Heart left ventricle (tissue), 16 donors: ENCODE measurements at regions not wholly inside any gene's neighbourhood (a gene's known extent, or its start where the extent isn't known, plus 50 kb on each side); places are given as distances from the start of the nearest gene placed in this dataset.
"Not testable (repeated sequence)": the region's sequence is repeated elsewhere in the genome, so short reads cannot be mapped to it uniquely, and the experiment has no call there.

ENCODE experiments used
- ATAC-seq, 4 donors: fragments of 200-7000 bp; cut with Tn5 transposase; one replicate each; pipeline ENCODE4 v1.9.1; 2020 to 2022; ENCODE audit warnings: moderate library complexity in 4 of 4, mild to moderate bottlenecking in 3 of 4, moderate number of reproducible peaks in 1 of 4
- DNase-seq, 5 donors: peaks; one replicate each; pipeline ENCODE4 v3.0.0-alpha.2; 2020
- H3K27ac ChIP-seq, 12 donors: fragments of 200-600 bp; sonication (generic) in 4 of 12; one replicate each; pipeline versions ENCODE4 v1.5.0 to v1.8.0; 2016 to 2022; ENCODE audit warnings: mild to moderate bottlenecking in 2 of 12
- H3K27me3 ChIP-seq, 9 donors: fragments of 200-600 bp; sonication (generic) in 2 of 9; one replicate each; pipeline versions ENCODE4 v1.5.1 to v1.8.0; 2016 to 2022; ENCODE audit warnings: mild to moderate bottlenecking in 3 of 9
- H3K36me3 ChIP-seq, 9 donors: fragments of 200-600 bp; sonication (generic) in 2 of 9; one replicate each; pipeline versions ENCODE4 v1.5.0 to v1.8.0; 2018 to 2022; ENCODE audit warnings: mild to moderate bottlenecking in 2 of 9
- H3K4me1 ChIP-seq, 12 donors: fragments of 200-600 bp; sonication (generic) in 4 of 12; one replicate each; pipeline versions ENCODE4 v1.5.0 to v1.8.0; 2016 to 2022; ENCODE audit warnings: mild to moderate bottlenecking in 3 of 12
- H3K4me3 ChIP-seq, 12 donors: fragments of 200-600 bp; sonication (generic) in 4 of 12; one replicate each; pipeline versions ENCODE4 v1.5.0 to v1.8.0; 2017 to 2022; ENCODE audit warnings: mild to moderate bottlenecking in 9 of 12, moderate library complexity in 4 of 12
- H3K9me3 ChIP-seq, 12 donors: fragments of 200-600 bp; sonication (generic) in 4 of 12; one replicate each; pipeline versions ENCODE4 v1.5.0 to v1.8.0; 2016 to 2022; ENCODE audit warnings: mild to moderate bottlenecking in 1 of 12
- CTCF ChIP-seq, 12 donors: fragments of 200-600 bp; sonication (generic) in 4 of 12; IDR thresholded peaks; one replicate each; pipeline versions ENCODE4 v1.5.0 to v1.8.0; 2018 to 2022; ENCODE audit warnings: antibody characterized with exemption in 12 of 12, mild to moderate bottlenecking in 5 of 12
- POLR2A ChIP-seq, 2 donors: fragments of 450-650 bp; IDR thresholded peaks; one replicate each; pipeline ENCODE4 v1.6.1; 2017; ENCODE audit warnings: antibody characterized with exemption in 2 of 2, mild to moderate bottlenecking in 2 of 2, moderate library complexity in 2 of 2
- WGBS, 4 donors: extraction: QIAGEN DNeasy Blood & Tissue Kit in 2 of 4; methylation state at CpG; one replicate each; pipeline versions ENCODE4 v1.1.5 to v1.1.7; 2013 to 2018; 5-methylcytosine and 5-hydroxymethylcytosine counted together
- intact Hi-C, 10 donors: fragments of 100-400 bp; cut with DNase I; formaldehyde crosslinking; loops; one replicate each; pipeline versions ENCODE4 v1.11.1 to v1.14.2; 2022
- donor health status: ischemic (EF 13 %, LVEDD 7.1; RV severe dilation, severe dysfunction).
- donor health status: healthy with polysubstance abuse.
- donor health status: DM: no; HTN: yes; CAD: no.
- donor health status: DM: no; HTN: no; CAD: no.
- donor health status: ischemic (EF 25% LVEDD 6.9; RV normal size, moderate dysfunction).
- donor health status: ischemic (EF 25% LVEDD 5.7; RV mildly dilated, moderate dysfunction).
- donor health status: healthy.
- donor health status: DM: yes; HTN: yes; CAD: no.
- donor health status: ischemic (EF 35%, LVEDD 5.7; RV mildly dilated, moderate dysfunction).
- donor health status: nonischemic (EF 11% LVEDD 7.7; RV severe dilation, severe dysfunction).
- donor health status: DM: yes; HTN: yes; CAD: no.
- donor health status: PGD.
- donor health status: ischemic (EF 29% LVEDD 5.4; RV normal size, mild dysfunction).
- donor health status: nonischemic (EF 23%, LVEDD 6.1; RV moderate dilation, normal function).

GRCh38 chr2:16088035-16088801 is 147.9 kb downstream of the MYCN start:
- intact Hi-C loops, result no loop called here

GRCh38 chr2:16086136-16086535 is 145.8 kb downstream of the MYCN start:
- H3K4me1 ChIP-seq, H3K27ac ChIP-seq, intact Hi-C loops, H3K36me3 ChIP-seq, DNase-seq, ATAC-seq, H3K4me3 ChIP-seq, H3K9me3 ChIP-seq: not testable (repeated sequence)
- H3K27me3 ChIP-seq, result peaks cover 0 to 11% (median 0%) of the 10 kb centered on the region in 9 donors
- WGBS, 4 donors, result 87 to 93% (median 90%) methylated on average over 12 of the region's 12 CpGs

More at GRCh38 chr2:16088035-16088801, 147.9 kb downstream of the MYCN start:
- no peaks in the 10 kb centered on the region for H3K9me3 ChIP-seq
- peaks cover 0 to 7% (median 0%) of the 10 kb centered on the region in 9 donors for H3K27me3 ChIP-seq
- DNase-seq (no peak), ATAC-seq (no peak)
- 69 to 82% (median 77%) methylated on average over 10 of the region's 10 CpGs for WGBS, 4 donors
- no peak for TF ChIP-seq POLR2A (IDR thresholded peaks at IDR 0.05)
- no peak for TF ChIP-seq CTCF (IDR thresholded peaks at IDR 0.05)
- H3K4me1 ChIP-seq, result no peaks in the 10 kb centered on the region
- H3K27ac ChIP-seq, result no peak overlapping the region
- H3K36me3 ChIP-seq, result no peaks in the 10 kb centered on the region
- H3K4me3 ChIP-seq, result no peak overlapping the region

- DNase-seq, result no peak
- no peak for ATAC-seq
- WGBS, 4 donors, result 73 to 86% (median 83%) methylated on average over 5 of the region's 5 CpGs
- H3K9me3 ChIP-seq, result no peaks in the 10 kb centered on the region
- intact Hi-C loops, result no loop called here
- H3K4me1 ChIP-seq, result no peaks in the 10 kb centered on the region
- no peak overlapping the region for H3K4me3 ChIP-seq
- no peak for TF ChIP-seq CTCF (IDR thresholded peaks at IDR 0.05)
- no peak for TF ChIP-seq POLR2A (IDR thresholded peaks at IDR 0.05)
- H3K36me3 ChIP-seq, result no peaks in the 10 kb centered on the region
- no peak overlapping the region for H3K27ac ChIP-seq
- H3K27me3 ChIP-seq, result peaks cover 0 to 11% (median 0%) of the 10 kb centered on the region in 9 donors
These were observed 144.7 kb downstream of the MYCN start for GRCh38 chr2:16085073-16085472.

GRCh38 chr2:16084274-16084673 is 143.9 kb downstream of the MYCN start:
- Histone ChIP-seq H3K4me1 (no peaks in the 10 kb centered on the region), H3K36me3 (no peaks in the 10 kb centered on the region), H3K27me3 (peaks cover 0 to 11% (median 0%) of the 10 kb centered on the region in 9 donors), H3K4me3 (no peak overlapping the region), H3K27ac (no peak overlapping the region), H3K9me3 (no peaks in the 10 kb centered on the region)
- DNase-seq (no peak), ATAC-seq (no peak)
- WGBS, 4 donors, result 64 to 73% (median 73%) methylated on average over 8 of the region's 8 CpGs
- intact Hi-C loops, result no loop called here
- TF ChIP-seq POLR2A (IDR thresholded peaks at IDR 0.05) (no peak), CTCF (IDR thresholded peaks at IDR 0.05) (no peak)

- no peak for ATAC-seq
- peaks cover 0 to 11% (median 0%) of the 10 kb centered on the region in 9 donors for H3K27me3 ChIP-seq
- H3K27ac ChIP-seq, result no peak overlapping the region
- H3K4me1 ChIP-seq, result no peaks in the 10 kb centered on the region
- no peak overlapping the region for H3K4me3 ChIP-seq
- no peaks in the 10 kb centered on the region for H3K9me3 ChIP-seq
- no peak for DNase-seq
- TF ChIP-seq CTCF (IDR thresholded peaks at IDR 0.05) (no peak), POLR2A (IDR thresholded peaks at IDR 0.05) (no peak)
- 90 to 100% (median 93%) methylated on average over 1 of the region's 1 CpG for WGBS, 4 donors
- intact Hi-C loops, result no loop called here
- no peaks in the 10 kb centered on the region for H3K36me3 ChIP-seq
These were observed 141.9 kb downstream of the MYCN start for GRCh38 chr2:16082276-16082675.
